Activated CD4-positive, alpha-beta T cell treated with anti-CD3 and anti-CD28 coated beads for 36 hours (primary cell): ENCODE measurements at regions not wholly inside any gene's neighbourhood (a gene's known extent, or its start where the extent isn't known, plus 50 kb on each side); places are given as distances from the start of the nearest gene placed in this dataset.
"Not testable (repeated sequence)": the region's sequence is repeated elsewhere in the genome, so short reads cannot be mapped to it uniquely, and the experiment has no call there.

ENCODE experiments used
- ATAC-seq: fragments of 200-7000 bp; cut with Tn5 transposase; one replicate; pipeline ENCODE4 v1.10.0; 2021; ENCODE audit warnings: mild to moderate bottlenecking, moderate library complexity
- CTCF ChIA-PET: fragments of 350-600 bp; sonication (Branson Sonifier 250); formaldehyde crosslinking; loops from one replicate; lab custom pipeline; 2021; ENCODE audit warnings: antibody characterized with exemption; lab: Charles Lee
- POLR2A ChIA-PET: fragments of 350-600 bp; sonication (Branson Sonifier 250); formaldehyde crosslinking; loops from one replicate; lab custom pipeline; 2021; ENCODE audit warnings: antibody characterized with exemption, inconsistent platforms; lab: Charles Lee
- DNase-seq: peaks from one replicate; pipeline ENCODE4 v3.0.0-alpha.2; 2020
- H3K27ac Mint-ChIP-seq: one replicate; pipeline ENCODE4 v1.8.0; 2021; ENCODE audit warnings: mixed read lengths
- H3K27me3 Mint-ChIP-seq: one replicate; pipeline ENCODE4 v1.8.0; 2021; ENCODE audit warnings: mixed read lengths
- H3K36me3 Mint-ChIP-seq: one replicate; pipeline ENCODE4 v1.8.0; 2021; ENCODE audit warnings: low read depth, mixed read lengths
- H3K4me1 Mint-ChIP-seq: one replicate; pipeline ENCODE4 v1.8.0; 2021; ENCODE audit warnings: mixed read lengths
- H3K4me3 Mint-ChIP-seq: one replicate; pipeline ENCODE4 v1.8.0; 2021; ENCODE audit warnings: mild to moderate bottlenecking, moderate library complexity, mixed read lengths
- H3K9me3 Mint-ChIP-seq: one replicate; pipeline ENCODE4 v1.8.0; 2021; ENCODE audit warnings: low read depth, mixed read lengths
- intact Hi-C, 2 experiments: fragments of 100-400 bp; cut with DNase I in 1 of 2; cut with micrococcal nuclease in 1 of 2; formaldehyde crosslinking; loops; one replicate each; pipeline versions ENCODE4 v1.14.2 to v1.15.1; 2022 to 2024; cut with DNase I, micrococcal nuclease

DNA sequence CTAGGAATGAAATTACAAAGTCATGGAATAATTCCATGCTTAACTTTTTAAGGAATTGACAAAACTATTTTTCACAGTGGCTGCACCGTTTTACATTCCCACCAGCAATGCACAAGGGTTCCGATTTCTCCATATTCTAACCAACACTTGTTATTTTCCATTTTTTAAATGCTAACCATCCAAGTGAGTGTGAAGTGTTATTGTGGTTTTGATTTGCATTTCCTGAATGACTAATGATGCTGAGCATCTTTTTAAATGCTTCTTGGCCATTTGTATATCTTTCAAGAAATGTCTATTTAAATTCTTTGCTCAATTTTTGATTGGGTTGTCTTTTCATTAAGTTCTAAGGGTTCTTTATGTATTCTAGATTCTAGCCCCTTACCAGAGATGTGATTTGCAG, 479.5 kb upstream of the SMARCA2 start:
- H3K27me3 Mint-ChIP-seq = peaks cover 4% of the 10 kb centered on the region
- ChIA-PET POLR2A (no interaction called here), CTCF (no interaction called here)
- ATAC-seq = no peak
- intact Hi-C loops = no loop called here
- no peak for DNase-seq
- no peaks in the 10 kb centered on the region for H3K9me3 Mint-ChIP-seq
- peaks cover 9% of the 10 kb centered on the region for H3K4me1 Mint-ChIP-seq
- H3K36me3 Mint-ChIP-seq = no peaks in the 10 kb centered on the region
- H3K27ac Mint-ChIP-seq = no peak overlapping the region
- no peak overlapping the region for H3K4me3 Mint-ChIP-seq

DNA sequence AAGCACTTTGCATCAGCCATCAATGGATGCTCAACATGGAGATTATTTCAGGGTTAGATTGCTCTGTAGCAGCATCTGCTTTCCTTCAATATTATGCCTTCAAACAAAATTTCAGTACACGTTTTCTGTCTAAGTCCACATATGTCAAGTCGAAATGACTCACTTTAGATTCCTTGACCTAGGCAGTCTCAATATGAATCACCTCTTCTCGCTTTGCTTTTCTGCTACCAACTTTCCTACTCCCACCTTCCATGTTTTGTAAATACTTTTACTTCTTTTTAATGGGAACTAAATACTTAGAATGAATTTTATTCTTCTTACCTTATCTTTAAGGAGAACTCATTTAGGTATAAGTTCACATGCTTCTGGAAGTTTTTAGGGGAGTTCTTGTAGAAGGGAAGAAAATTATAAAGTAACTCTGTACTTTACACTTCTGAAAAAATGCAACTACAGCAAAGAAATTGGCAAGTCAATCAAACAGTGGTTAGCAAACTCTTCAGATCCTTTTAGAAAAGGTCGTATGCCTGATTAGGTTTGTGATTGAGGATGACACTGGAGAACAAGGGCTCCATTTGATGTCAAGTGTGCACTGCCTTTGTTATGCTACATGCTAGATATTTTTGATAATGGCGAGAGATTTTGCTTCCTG, 478.5 kb upstream of the SMARCA2 start:
- ChIA-PET POLR2A (no interaction called here), CTCF (no interaction called here)
- Mint-ChIP-seq H3K36me3 (no peaks in the 10 kb centered on the region), H3K4me1 (peaks cover 9% of the 10 kb centered on the region), H3K27me3 (peaks cover 2% of the 10 kb centered on the region), H3K4me3 (no peak overlapping the region), H3K27ac (no peak overlapping the region), H3K9me3 (no peaks in the 10 kb centered on the region)
- ATAC-seq (peak; percentile 60), DNase-seq (no peak)
- intact Hi-C loops = no loop called here

DNA sequence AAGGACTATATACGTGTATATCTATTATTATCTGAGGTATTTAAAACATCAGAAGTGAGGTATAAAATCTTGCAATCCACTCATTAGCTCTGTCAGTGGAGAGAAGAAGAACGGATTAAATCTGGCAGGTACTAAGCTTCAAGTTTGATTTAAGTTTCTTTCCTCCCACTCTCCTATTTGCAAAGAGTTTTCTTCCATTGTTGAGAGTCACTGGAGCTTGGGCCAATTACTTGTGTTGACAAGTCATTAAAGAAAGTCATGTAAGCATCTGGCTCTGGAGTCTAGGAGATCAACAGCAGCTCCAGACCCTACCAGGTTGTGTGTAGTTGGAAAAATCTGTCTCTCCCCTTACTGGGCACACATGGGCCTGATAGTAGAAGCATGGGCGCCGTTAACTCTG, 476.8 kb upstream of the SMARCA2 start:
- POLR2A ChIA-PET = no interaction called here
- peaks cover 2% of the 10 kb centered on the region for H3K27me3 Mint-ChIP-seq
- intact Hi-C loops = no loop called here

DNA sequence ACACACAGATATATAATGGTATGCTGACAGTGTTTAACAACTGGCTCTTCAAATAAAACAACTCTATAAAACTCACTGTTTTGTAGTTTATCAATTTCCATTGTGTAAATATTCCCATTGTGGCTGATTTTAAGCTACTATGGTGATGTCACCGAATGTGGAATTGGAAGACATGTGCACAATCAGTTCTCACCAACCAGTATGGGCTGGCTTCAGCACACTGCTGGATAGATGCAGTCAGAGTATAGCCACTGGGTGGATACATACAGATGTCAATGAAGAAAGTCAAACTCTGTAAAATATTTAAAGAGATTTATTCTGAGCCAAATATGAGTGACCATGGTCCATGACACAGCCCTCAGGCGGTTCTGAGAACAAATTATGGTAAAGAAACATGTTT, 475.9 kb upstream of the SMARCA2 start:
- CTCF ChIA-PET = no interaction called here
- H3K4me1 Mint-ChIP-seq = peaks cover 9% of the 10 kb centered on the region

More for the DNA sequence above, 476.8 kb upstream of the SMARCA2 start:
- no peak for ATAC-seq
- H3K36me3 Mint-ChIP-seq = no peaks in the 10 kb centered on the region
- H3K27ac Mint-ChIP-seq = no peak overlapping the region
- no peaks in the 10 kb centered on the region for H3K9me3 Mint-ChIP-seq
- DNase-seq = no peak
- peaks cover 9% of the 10 kb centered on the region for H3K4me1 Mint-ChIP-seq
- no peak overlapping the region for H3K4me3 Mint-ChIP-seq
- CTCF ChIA-PET = no interaction called here

DNA sequence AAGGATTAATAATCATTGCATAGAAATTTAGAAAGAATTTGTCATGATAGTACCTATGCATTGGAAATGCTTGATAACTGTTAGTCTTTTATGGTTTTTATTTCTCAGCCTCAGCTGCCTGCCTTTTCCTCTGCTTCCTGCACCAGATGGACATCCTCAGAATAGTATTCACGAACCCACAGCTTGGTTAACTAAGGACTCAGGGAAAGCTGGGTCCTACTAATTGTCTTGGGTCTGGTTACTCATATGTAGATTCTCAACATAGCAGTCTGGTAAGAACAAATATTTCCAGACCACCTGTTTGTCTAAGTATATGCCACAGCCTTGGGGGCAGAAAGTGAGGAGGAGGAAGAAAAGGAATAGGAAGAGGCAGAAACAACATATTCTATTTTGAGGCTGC, 464.5 kb upstream of the SMARCA2 start:
- DNase-seq = no peak
- no peak overlapping the region for H3K27ac Mint-ChIP-seq
- H3K9me3 Mint-ChIP-seq = peaks cover 3% of the 10 kb centered on the region
- H3K27me3 Mint-ChIP-seq = peaks cover 8% of the 10 kb centered on the region
- intact Hi-C loops = no loop called here
- CTCF ChIA-PET = no interaction called here
- no peak overlapping the region for H3K4me3 Mint-ChIP-seq
- no peaks in the 10 kb centered on the region for H3K36me3 Mint-ChIP-seq
- H3K4me1 Mint-ChIP-seq = no peaks in the 10 kb centered on the region
- POLR2A ChIA-PET = no interaction called here
- no peak for ATAC-seq

More for the DNA sequence above, 475.9 kb upstream of the SMARCA2 start:
- intact Hi-C loops = no loop called here
- Mint-ChIP-seq H3K27ac (no peak overlapping the region), H3K27me3 (peaks cover 2% of the 10 kb centered on the region), H3K9me3 (no peaks in the 10 kb centered on the region), H3K36me3 (no peaks in the 10 kb centered on the region), H3K4me3 (no peak overlapping the region)
- ATAC-seq (no peak), DNase-seq (no peak)
- POLR2A ChIA-PET = no interaction called here

DNA sequence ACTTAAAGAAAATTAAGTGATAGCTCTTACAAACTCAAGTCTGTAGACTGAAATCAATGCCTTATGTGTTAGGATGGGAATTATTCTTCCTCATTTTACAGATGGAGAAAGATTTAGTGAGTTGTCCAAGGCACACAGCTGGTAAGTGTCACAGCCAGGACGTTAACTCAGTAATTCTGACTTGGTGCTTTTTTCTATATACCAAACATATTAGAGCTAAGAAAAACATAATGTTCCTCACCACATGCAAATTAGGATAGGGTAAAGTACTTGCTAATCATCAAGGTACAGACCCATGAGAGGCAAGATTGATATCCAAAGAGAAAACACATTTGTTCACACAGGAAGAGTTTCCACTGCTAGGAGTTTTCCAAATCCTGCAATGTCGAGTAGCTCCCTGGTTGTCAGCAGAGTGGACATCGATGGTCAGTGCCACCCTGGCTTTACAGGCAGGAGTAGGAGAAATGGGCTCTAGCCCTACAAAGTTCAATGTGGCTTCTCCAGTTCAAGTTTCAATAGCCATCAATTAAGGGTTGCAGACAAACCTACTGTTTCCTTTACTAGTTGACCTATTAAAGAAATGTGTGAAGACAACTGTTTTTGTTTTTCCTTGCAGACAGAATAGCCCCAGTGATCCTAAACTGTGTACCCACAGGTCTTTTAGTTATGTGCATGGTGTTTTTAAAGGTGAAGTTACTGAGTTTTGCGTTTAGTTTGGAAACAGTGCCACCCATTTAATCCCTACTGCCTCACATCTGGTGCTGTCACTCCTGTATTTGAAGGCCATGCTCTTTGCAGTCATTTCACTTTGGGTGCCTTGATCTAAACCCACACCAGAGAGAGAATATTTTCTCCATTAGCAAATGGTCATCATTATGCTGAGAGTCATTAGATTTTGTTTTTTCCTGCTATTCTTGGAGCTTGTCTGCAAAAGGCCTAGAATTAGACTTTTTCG, 460.8 kb upstream of the SMARCA2 start:
- Mint-ChIP-seq H3K36me3 (no peaks in the 10 kb centered on the region), H3K27ac (no peak overlapping the region), H3K4me1 (no peaks in the 10 kb centered on the region), H3K27me3 (peaks cover 9% of the 10 kb centered on the region), H3K4me3 (no peak overlapping the region), H3K9me3 (peaks cover 3% of the 10 kb centered on the region)
- no peak for ATAC-seq
- intact Hi-C loops = no loop called here
- ChIA-PET POLR2A (no interaction called here), CTCF (no interaction called here)
- no peak for DNase-seq

DNA sequence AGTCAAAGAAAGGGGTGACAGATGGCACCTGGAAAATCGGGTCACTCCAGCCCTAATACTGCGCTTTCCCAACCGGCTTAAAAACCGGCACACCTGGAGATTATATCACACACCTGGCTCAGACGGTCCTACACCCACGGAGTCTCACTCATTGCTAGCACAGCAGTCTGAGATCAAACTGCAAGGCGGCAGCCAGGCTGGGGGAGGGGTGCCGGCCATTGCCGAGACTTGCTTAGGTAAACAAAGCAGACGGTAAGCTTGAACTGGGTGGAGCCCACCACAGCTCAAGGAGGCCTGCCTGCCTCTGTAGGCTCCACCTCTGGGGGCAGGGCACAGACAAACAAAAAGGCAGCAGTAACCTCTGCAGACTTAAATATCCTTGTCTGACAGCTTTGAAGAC, 456.5 kb upstream of the SMARCA2 start:
- CTCF ChIA-PET = interaction anchor here (0.6 kb wide), 1 partner anchor 9 kb away, joined by 4 read pairs; no protein-coding TSS in a partner anchor
- intact Hi-C loops, H3K9me3 Mint-ChIP-seq, H3K27ac Mint-ChIP-seq, H3K36me3 Mint-ChIP-seq, POLR2A ChIA-PET, H3K4me3 Mint-ChIP-seq, DNase-seq, ATAC-seq, H3K4me1 Mint-ChIP-seq, H3K27me3 Mint-ChIP-seq: not testable (repeated sequence)

DNA sequence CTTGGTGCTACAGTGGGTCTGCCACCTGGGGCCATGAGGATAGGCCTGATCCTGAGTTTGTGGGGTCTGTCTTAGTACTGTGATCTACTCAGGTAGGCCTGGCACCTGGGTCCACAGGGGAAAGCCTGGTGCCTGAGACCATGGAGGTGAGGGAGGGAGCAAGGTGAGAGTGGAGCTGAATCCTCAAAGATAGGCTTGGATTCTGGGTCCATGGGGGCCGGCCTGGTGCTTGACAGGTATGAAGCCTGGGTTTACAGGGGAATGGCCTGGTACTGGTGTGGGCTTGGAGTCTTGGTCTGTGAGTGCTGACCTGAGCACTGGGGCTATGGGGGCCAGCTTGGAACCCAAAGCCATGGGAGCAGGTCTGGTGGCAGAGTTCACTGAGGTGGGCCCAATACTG, 439.2 kb upstream of the SMARCA2 start:
- peaks cover 4% of the 10 kb centered on the region for H3K9me3 Mint-ChIP-seq
- no peaks in the 10 kb centered on the region for H3K4me1 Mint-ChIP-seq
- CTCF ChIA-PET = interaction anchor here (0.6 kb wide), 1 partner anchor 29 kb away, joined by 3 read pairs; no protein-coding TSS in a partner anchor
- intact Hi-C loops = no loop called here
- no peak overlapping the region for H3K4me3 Mint-ChIP-seq
- POLR2A ChIA-PET = no interaction called here
- H3K27me3 Mint-ChIP-seq = peaks cover 3% of the 10 kb centered on the region
- no peak overlapping the region for H3K27ac Mint-ChIP-seq
- DNase-seq (no peak), ATAC-seq (no peak)
- no peaks in the 10 kb centered on the region for H3K36me3 Mint-ChIP-seq

DNA sequence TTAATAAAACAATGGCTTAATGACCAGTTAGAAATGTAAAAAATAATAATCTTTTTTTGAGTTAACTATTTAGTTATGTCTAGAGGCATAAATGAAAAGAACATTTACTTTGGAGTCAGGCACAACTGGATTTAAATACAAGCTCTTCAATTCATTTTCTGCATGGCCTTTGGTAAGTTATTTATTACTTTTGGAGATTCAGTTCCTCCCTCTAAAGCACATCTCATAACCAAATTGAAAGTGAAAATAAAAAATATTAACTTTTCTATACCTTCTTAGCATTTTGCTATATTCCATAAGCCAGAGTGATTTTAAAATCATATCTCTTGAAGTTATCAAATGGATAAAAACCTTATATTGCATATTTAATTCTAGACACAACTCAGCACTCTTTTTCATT, 434.9 kb upstream of the SMARCA2 start:
- H3K4me3 Mint-ChIP-seq = no peak overlapping the region
- H3K36me3 Mint-ChIP-seq = no peaks in the 10 kb centered on the region
- H3K9me3 Mint-ChIP-seq = peaks cover under 1% of the 10 kb centered on the region
- no peak overlapping the region for H3K27ac Mint-ChIP-seq
- intact Hi-C loops = no loop called here
- H3K4me1 Mint-ChIP-seq = no peaks in the 10 kb centered on the region
- DNase-seq = no peak
- ATAC-seq = no peak
- POLR2A ChIA-PET = no interaction called here
- CTCF ChIA-PET = interaction anchor here (0.6 kb wide), 1 partner anchor 54 kb away, joined by 3 read pairs; no protein-coding TSS in a partner anchor
- H3K27me3 Mint-ChIP-seq = peaks cover 3% of the 10 kb centered on the region

DNA sequence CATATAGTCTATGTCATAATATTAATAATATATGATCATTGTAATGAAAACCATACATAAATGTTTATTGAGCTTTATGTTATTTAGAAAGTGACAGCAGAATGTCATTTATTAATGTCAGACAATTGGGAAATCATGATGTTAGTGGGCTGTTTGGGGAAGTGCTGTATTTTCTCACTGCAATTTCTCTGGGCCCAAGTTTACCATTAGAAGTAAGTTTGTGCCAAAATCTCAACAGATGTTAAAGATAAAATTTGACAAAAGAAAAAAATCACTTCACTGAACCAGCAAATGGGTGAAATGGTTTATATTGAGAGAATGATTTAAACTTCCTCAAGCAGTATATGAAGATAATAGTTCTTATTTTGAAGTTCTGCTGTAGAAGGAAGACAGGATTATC, 433.2 kb upstream of the SMARCA2 start:
- POLR2A ChIA-PET = no interaction called here
- intact Hi-C loops = no loop called here
- Mint-ChIP-seq H3K4me3 (no peak overlapping the region), H3K9me3 (no peaks in the 10 kb centered on the region), H3K4me1 (no peaks in the 10 kb centered on the region), H3K36me3 (no peaks in the 10 kb centered on the region), H3K27ac (no peak overlapping the region), H3K27me3 (peaks cover 2% of the 10 kb centered on the region)
- DNase-seq = no peak
- ATAC-seq = no peak
- CTCF ChIA-PET = no interaction called here

DNA sequence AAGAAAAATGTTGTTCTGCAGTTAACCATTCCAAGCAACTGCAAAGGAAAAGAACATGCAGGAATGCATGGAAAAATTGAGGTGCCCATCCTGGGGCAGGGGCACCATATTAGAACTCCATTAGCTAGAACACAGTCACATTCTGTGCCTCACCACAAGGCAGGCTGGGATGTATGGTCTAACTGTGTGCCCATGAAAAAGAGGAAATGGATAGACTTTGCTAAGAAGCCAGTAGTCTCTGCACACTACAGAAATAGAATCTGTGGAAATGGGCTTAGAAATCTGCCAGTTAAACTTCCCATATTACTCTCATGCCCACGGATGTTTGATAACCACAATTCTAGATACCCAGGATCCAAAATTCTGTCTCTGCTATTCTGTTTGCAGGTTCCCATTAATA, 423.8 kb upstream of the SMARCA2 start:
- POLR2A ChIA-PET = no interaction called here
- Mint-ChIP-seq H3K9me3 (peaks cover 2% of the 10 kb centered on the region), H3K4me1 (no peaks in the 10 kb centered on the region), H3K36me3 (no peaks in the 10 kb centered on the region), H3K27me3 (peaks cover 5% of the 10 kb centered on the region), H3K27ac (no peak overlapping the region), H3K4me3 (no peak overlapping the region)
- intact Hi-C loops = no loop called here
- DNase-seq (no peak), ATAC-seq (no peak)
- CTCF ChIA-PET = no interaction called here

DNA sequence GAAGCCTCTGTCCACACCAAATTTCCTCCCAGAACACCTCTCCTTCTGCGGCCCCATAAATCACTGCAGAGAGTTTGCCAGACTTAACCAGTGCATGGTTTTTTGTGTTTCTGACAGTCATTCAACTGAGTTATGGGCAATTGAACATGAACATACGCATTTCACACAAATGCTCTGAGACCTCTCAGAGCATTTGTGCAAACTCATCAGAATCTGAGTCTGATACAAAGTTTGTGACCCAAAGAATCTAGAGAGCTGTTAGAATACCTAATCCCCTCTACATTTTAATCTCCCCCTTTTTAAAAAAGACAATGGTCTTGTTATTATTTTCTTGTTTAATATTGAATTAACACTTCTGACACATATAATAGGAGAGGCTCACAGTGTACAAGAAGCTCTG, 416.9 kb upstream of the SMARCA2 start:
- Mint-ChIP-seq H3K27ac (no peak overlapping the region), H3K9me3 (no peaks in the 10 kb centered on the region)

More for the DNA sequence above, 416.9 kb upstream of the SMARCA2 start:
- ATAC-seq (no peak), DNase-seq (no peak)
- POLR2A ChIA-PET = no interaction called here
- Mint-ChIP-seq H3K4me3 (no peak overlapping the region), H3K36me3 (no peaks in the 10 kb centered on the region), H3K4me1 (no peaks in the 10 kb centered on the region), H3K27me3 (peaks cover 5% of the 10 kb centered on the region)
- CTCF ChIA-PET = no interaction called here
- intact Hi-C loops = no loop called here
